ENCODE measurements at regions not wholly inside any gene's neighbourhood (a gene's known extent, or its start where the extent isn't known, plus 50 kb on each side); places are given as distances from the start of the nearest gene placed in this dataset.
A peak's percentile ranks its signal among the peaks of the same experiment; 100 is the strongest.
"Not testable (repeated sequence)": the region's sequence is repeated elsewhere in the genome, so short reads cannot be mapped to it uniquely, and the experiment has no call there.

- DNase-seq (ENCODE audit: low spot score): no peak
Measured at GRCh38 chr2:53209679-53210458, 557.7 kb upstream of the CHAC2 start.

DNA sequence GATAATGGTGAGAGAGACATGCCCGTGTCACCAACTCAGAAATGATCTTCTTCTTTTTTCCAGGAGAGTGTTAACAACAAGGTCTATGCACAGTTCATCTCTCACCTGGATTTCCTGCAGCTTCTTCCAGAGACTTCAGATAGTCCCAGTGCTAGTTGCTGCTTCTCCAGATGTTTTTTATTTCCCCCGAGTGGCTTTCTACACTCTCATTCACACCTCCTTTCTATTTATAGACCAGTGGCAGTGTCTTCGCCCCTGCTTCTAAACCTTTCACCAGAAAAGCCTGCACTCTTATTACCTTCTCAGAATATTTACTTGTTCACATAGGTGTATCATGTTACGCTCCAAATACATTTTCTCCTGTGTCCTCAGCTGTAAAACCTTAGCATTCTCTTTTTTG lies 558.8 kb upstream of the CHAC2 start:
- no peak for DNase-seq (ENCODE audit: low spot score)

DNA sequence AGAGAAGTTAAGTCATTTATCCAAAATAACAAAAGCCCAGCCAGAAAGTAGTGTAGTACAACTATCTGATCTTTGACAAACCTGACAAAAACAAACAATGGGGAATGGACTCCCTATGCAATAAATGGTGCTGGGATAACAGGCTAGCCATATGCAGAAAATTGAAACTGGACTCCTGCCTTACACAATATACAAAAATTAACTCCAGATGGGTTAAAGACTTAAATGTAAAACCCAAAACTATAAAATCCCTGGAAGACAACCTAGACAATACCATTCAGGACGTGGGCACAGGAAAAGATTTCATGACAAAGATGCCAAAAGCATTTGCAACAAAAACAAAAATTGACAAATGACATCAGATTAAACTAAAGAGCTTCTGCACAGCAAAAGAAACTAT lies 561.4 kb upstream of the CHAC2 start:
- DNase-seq (ENCODE audit: low spot score): not testable (repeated sequence)

DNA sequence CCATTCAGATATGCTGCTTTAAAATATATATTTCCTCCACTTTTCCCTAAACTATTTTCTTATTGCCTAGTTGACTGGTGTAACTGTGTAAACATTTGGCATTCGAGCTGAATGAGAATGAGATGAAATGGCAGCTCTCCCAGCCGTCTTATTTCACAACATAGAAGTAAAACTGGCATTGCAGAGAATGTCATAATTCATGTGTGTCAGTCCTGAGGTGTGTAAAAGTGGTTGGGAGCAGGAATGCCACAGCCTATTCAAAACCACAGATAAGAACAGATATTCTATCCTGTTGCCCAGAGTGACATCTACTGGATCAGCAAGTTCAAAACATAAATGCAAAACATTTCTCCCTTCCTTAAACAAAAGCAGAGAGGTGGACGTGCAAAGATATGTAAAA lies 565.5 kb upstream of the CHAC2 start:
- peak; percentile 71 for DNase-seq (ENCODE audit: low spot score)

GRCh38 chr2:53200072-53200471 lies 567.5 kb upstream of the CHAC2 start:
- no peak for DNase-seq (ENCODE audit: low spot score)

DNA sequence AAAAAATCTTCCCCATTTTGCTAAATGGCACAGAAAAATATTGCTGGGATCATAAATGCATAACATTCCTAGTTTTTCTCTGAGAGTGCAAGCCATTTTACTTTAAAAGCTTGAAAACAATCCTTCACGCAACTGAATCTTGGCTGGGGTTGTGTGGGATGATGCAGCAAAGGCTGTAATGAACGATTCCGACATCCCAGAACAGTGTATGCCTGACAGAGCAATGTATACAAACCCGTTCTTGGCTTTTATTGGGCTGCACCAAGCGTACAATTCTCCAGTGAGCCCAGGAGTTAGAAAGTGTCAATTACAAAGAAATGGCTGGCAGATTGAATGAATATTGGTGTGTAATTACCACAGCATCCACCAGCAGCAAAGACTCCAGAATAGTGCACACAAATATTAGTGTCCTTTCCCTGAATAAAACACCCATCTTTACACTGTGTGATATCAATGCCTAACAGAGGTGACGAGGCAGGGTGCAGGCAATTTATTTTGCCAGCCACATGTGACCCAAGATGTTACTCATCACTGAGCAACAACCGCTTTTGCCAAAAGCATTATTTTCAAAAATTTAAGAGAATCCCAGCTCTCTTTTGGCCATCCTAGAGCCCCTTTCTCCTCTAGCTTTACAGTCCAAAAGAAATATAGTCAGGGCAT lies 578.6 kb upstream of the CHAC2 start:
- no peak for DNase-seq (ENCODE audit: low spot score)

DNA sequence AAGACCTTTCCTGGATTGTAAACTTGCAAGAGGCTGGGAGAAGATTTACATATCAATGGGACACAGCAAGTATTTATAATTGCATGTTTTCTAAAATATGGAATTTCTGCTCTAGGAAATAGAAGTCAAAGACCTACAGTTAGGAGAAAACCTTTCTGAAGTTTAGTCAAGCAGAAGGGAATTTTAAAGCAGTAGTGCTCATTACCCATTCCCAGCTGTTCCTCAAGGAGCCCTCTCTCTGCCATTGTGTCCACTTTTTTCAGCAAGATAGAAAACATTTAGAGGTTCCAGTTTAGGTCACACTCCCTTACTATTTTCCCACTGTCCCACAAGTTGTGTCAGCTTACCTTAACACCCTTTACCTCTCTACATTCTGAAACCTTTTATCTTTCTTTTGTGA lies 584.0 kb upstream of the CHAC2 start:
- DNase-seq (ENCODE audit: low spot score): no peak

- peak; percentile 54 for DNase-seq (ENCODE audit: low spot score)
Measured at GRCh38 chr2:53182601-53183000, 585.0 kb upstream of the CHAC2 start.

DNA sequence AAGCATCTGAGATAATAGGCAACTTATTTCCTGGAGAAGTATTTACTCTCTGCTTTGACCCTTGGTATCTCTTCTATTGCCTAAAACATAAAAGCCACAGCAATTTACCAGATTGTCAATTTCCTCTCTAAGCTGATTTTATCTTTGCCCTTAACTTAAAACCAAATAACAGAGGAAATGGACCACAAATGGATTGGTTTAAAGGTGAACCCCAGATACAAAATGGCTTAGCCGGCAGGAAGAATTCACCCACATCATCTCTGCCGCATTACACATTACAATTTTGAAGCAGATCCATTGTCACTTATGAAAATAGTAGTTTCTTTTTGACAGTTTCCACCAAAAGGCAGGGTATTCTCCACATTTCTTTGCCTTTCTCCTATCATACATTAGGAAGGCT lies 585.8 kb upstream of the CHAC2 start:
- no peak for DNase-seq (ENCODE audit: low spot score)

- DNase-seq (ENCODE audit: low spot score): no peak
Measured at GRCh38 chr2:53177327-53177726, 590.3 kb upstream of the CHAC2 start.

GRCh38 chr2:53174539-53174938 lies 593.1 kb upstream of the CHAC2 start:
- no peak for DNase-seq (ENCODE audit: low spot score)

DNA sequence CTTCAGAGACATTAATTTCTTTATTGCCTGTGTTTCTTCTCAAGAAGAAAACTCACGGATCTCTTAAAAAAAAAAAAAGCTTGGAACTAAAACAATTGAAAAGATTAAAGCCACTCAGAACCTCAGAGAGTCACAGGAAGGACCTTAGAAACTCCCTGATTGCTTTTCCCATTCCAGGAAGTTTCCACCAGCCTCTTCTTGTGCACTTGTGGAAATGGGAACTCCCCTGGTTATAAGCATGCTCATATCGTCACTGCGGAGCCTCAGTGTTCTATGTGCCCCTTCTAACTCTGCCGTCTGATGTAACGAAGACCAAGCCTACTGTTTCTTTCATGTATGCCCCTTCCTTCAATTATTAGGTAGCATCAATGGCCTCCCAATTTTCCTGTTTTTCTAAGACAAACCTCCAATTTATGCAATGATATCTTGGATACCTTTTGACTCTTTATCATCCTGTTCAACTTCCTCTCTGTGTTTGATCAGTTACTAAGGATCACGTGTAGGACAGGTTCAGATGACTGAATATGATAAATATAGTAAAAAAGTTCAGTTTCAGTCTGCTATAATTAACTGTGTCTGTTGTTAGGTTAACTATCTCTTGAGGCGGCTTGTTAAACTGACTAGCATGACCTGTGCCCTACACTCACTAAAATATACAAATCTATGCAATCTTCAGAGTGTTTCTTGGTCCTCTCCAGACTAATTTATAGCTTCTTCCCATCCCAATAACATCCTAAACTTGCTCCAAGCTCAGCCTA lies 593.7 kb upstream of the CHAC2 start:
- DNase-seq (ENCODE audit: low spot score): no peak

GRCh38 chr2:53173091-53173490 lies 594.5 kb upstream of the CHAC2 start:
- no peak for DNase-seq (ENCODE audit: low spot score)

DNA sequence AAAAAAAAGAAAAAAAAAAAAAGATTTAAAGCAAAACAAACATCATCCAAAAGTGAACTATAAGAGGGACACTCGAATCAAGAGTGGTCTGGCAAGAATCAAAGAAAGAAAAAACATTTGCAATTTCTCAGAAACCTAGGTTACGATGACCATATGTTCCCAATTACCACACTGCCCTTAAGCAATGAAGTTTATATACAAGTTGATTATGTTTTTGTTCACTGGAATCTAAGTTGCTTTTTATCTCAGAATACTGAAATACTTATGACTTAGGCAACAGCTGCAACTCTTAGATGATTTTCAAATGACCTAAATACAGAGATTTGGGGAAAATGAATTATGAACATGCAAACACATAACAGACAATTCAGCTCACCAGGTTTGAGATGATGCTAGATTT lies 597.1 kb upstream of the CHAC2 start:
- DNase-seq (ENCODE audit: low spot score): peak; percentile 61

DNA sequence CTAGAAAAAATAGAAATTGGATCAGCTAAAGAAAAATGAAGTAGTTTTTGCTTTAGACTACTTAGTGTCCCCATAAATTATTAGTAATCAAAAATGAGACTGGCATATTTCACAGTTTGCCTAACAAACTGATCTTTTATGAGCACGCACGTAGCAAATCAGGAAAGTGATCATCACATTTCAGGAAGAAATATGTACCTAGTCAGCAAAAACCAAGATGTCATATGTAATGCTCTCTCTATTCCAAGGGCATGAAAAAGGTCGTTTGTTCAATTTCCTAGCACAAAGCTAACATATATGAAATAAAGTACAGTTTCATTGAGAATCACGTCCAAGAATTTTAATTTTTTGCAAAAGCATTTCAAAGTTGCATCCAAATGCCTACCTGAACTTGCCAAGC lies 600.4 kb upstream of the CHAC2 start:
- DNase-seq (ENCODE audit: low spot score): no peak

DNA sequence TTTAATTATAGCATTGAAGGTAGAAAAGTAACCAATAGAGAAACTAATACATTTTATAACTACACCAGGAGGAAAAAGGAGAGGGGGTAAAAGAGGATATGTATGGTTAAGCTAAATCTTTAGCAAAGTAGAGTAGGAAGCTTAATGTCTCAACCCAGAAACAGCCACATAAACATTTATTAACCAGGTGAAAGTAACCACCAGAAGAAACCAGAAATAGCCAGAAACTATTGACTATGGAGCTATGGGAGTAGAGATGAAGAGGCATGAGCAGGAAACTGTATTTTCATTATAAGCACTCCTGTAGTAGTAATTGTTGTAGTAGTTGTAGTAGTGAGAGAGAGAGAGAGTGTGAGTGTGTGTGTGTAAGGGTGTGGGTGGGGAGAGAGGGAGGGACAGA lies 617.5 kb upstream of the CHAC2 start:
- no peak for DNase-seq (ENCODE audit: low spot score)

DNA sequence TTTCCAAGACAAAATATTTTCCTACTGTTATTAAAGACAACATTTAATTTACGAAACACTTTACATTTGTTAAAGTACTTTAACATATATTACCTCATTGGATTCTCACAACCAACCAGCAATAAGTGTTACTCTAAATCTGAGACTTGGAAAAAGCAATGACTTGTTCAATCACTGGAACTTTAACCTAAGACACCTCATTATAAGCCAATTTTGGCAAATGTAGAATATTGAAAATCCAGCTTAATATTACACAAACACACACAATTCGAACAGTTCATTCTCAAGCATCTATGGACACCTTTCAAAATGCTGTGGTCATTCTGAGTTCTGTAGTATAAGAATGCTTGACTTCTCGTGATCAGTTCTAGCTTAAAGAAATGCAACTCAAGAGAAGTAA lies 619.4 kb upstream of the CHAC2 start:
- no peak for DNase-seq (ENCODE audit: low spot score)

- no peak for DNase-seq (ENCODE audit: low spot score)
Measured at GRCh38 chr2:53131416-53131815, 636.2 kb upstream of the CHAC2 start.

GRCh38 chr2:53130441-53130943 lies 637.1 kb upstream of the CHAC2 start:
- DNase-seq (ENCODE audit: low spot score): no peak

GRCh38 chr2:53129851-53130250 lies 637.8 kb upstream of the CHAC2 start:
- peak; percentile 7 for DNase-seq (ENCODE audit: low spot score)

GRCh38 chr2:53127061-53127650 lies 640.4 kb upstream of the CHAC2 start:
- no peak for DNase-seq (ENCODE audit: low spot score)

DNA sequence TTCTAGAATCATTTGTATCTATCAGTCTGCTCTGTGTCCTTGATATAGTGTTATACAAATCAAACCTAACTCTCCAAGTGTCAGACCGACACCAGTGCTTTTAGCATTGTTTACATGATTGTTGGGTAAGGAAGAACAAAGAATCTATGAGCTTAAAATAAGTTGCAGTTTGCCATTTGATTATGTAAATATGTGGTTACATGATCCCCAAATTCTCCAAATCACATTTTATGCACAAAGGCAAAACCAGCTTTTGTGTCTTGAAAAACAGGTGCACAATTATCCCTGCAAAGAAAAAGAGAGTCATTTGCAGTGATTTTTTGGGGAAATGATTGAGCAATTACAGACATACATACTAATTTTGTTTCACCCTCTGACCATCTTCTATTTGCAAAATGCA lies 652.6 kb upstream of the CHAC2 start:
- no peak for DNase-seq (ENCODE audit: low spot score)

Data from umbilical cord (tissue), 1 donor.